GM23338 (cell line): ENCODE measurements at regions not wholly inside any gene's neighbourhood (a gene's known extent, or its start where the extent isn't known, plus 50 kb on each side); places are given as distances from the start of the nearest gene placed in this dataset.

Experiments used
- EZH2 ChIP-seq: fragments of 200-600 bp; sonication (generic); IDR thresholded peaks from one replicate; pipeline ENCODE4 v1.8.0; 2017; ENCODE audit warnings: antibody characterized with exemption, mild to moderate bottlenecking, low read depth; ENCODE audit not compliant: unreplicated experiment
- STAT1 ChIP-seq: IDR thresholded peaks from one replicate; pipeline ENCODE4 v1.6.1; 2016; ENCODE audit warnings: antibody characterized with exemption; ENCODE audit not compliant: unreplicated experiment
- TF ChIP-seq, protein P1 (sequence below): IDR thresholded peaks from one replicate; pipeline ENCODE4 v1.6.1; 2018; ENCODE audit warnings: antibody characterized with exemption; ENCODE audit not compliant: unreplicated experiment
- TF ChIP-seq, protein P2 (sequence below), 2 experiments: fragments of 200-600 bp in 1 of 2; sonication (generic) in 1 of 2; conservative IDR thresholded peaks; 2 replicates each; pipeline versions ENCODE4 v1.5.1 to v1.6.1; 2016 to 2017; ENCODE audit warnings: antibody characterized with exemption in 2 of 2, low read depth in 2 of 2, mild to moderate bottlenecking in 2 of 2, moderate library complexity in 1 of 2

DNA sequence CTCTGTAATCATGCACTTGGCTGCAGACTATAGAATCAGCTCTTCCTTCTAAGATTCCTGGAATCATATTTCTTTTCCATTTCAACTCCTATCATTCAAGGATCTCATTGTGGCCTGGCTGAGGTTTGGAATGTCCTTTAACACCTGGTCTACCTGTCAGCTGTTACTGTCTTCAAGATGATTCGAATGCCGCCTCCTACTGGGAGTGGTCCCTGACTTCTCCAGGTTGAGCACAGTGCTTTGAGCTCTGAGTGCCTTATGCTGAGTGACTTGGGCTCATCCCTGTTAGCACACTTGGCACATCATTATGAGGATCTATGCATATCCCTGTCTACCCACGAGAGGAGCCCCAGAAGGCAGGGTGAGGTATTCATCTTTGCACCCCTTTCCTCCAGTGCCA lies 87.6 kb downstream of the MARCHF4 start:
- TF ChIP-seq, protein P1, sequence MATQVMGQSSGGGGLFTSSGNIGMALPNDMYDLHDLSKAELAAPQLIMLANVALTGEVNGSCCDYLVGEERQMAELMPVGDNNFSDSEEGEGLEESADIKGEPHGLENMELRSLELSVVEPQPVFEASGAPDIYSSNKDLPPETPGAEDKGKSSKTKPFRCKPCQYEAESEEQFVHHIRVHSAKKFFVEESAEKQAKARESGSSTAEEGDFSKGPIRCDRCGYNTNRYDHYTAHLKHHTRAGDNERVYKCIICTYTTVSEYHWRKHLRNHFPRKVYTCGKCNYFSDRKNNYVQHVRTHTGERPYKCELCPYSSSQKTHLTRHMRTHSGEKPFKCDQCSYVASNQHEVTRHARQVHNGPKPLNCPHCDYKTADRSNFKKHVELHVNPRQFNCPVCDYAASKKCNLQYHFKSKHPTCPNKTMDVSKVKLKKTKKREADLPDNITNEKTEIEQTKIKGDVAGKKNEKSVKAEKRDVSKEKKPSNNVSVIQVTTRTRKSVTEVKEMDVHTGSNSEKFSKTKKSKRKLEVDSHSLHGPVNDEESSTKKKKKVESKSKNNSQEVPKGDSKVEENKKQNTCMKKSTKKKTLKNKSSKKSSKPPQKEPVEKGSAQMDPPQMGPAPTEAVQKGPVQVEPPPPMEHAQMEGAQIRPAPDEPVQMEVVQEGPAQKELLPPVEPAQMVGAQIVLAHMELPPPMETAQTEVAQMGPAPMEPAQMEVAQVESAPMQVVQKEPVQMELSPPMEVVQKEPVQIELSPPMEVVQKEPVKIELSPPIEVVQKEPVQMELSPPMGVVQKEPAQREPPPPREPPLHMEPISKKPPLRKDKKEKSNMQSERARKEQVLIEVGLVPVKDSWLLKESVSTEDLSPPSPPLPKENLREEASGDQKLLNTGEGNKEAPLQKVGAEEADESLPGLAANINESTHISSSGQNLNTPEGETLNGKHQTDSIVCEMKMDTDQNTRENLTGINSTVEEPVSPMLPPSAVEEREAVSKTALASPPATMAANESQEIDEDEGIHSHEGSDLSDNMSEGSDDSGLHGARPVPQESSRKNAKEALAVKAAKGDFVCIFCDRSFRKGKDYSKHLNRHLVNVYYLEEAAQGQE, result no peak
- no peak for TF ChIP-seq EZH2
- TF ChIP-seq, protein P2, sequence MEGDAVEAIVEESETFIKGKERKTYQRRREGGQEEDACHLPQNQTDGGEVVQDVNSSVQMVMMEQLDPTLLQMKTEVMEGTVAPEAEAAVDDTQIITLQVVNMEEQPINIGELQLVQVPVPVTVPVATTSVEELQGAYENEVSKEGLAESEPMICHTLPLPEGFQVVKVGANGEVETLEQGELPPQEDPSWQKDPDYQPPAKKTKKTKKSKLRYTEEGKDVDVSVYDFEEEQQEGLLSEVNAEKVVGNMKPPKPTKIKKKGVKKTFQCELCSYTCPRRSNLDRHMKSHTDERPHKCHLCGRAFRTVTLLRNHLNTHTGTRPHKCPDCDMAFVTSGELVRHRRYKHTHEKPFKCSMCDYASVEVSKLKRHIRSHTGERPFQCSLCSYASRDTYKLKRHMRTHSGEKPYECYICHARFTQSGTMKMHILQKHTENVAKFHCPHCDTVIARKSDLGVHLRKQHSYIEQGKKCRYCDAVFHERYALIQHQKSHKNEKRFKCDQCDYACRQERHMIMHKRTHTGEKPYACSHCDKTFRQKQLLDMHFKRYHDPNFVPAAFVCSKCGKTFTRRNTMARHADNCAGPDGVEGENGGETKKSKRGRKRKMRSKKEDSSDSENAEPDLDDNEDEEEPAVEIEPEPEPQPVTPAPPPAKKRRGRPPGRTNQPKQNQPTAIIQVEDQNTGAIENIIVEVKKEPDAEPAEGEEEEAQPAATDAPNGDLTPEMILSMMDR (conservative IDR thresholded peaks at IDR 0.05; ENCODE audit: low read depth in 2 of 2), result 0 out of 4 replicates have a peak, but pooled peaks of 1 of the 2 experiments have one; percentile 18
- TF ChIP-seq STAT1, result no peak
